K562 (cell line): ENCODE measurements at regions not wholly inside any gene's neighbourhood (a gene's known extent, or its start where the extent isn't known, plus 50 kb on each side); places are given as distances from the start of the nearest gene placed in this dataset.

Source experiments
- ASH1L ChIP-seq: fragments of 450-650 bp; IDR thresholded peaks from 2 replicates; pipeline ENCODE4 v1.6.1; 2018; ENCODE audit warnings: borderline replicate concordance, mild to moderate bottlenecking, low read depth; ENCODE audit not compliant: partially characterized antibody
- BDP1 ChIP-seq: IDR thresholded peaks from 3 replicates; pipeline ENCODE4 v1.6.1; 2011; ENCODE audit not compliant: insufficient read length, insufficient read depth
- E2F4 ChIP-seq: sonication (generic); formaldehyde crosslinking; IDR thresholded peaks from 2 replicates; pipeline ENCODE4 v1.8.0; 2022; ENCODE audit warnings: mild to moderate bottlenecking, low read depth, missing genetic modification reagents
- JUNB ChIP-seq: fragments of 450-650 bp; formaldehyde crosslinking; conservative IDR thresholded peaks from 2 replicates; pipeline ENCODE4 v1.4.0; 2020; ENCODE audit warnings: mild to moderate bottlenecking
- MBD2 ChIP-seq: sonication (generic); IDR thresholded peaks from 2 replicates; pipeline ENCODE4 v1.6.1; 2016; ENCODE audit warnings: low read depth, borderline replicate concordance
- RBM14 ChIP-seq: fragments of 200-400 bp; formaldehyde crosslinking; IDR thresholded peaks from 2 replicates; pipeline ENCODE4 v1.6.1; 2018; ENCODE audit warnings: low read depth, mild to moderate bottlenecking, low read length, moderate library complexity, borderline replicate concordance; ENCODE audit not compliant: insufficient read depth
- RHOXF2B ChIP-seq: fragments of 250-450 bp; sonication (Bioruptor Pico); conservative IDR thresholded peaks from 2 replicates; pipeline ENCODE4 v1.5.1; 2021
- SMC3 ChIP-seq: conservative IDR thresholded peaks from 2 replicates; pipeline ENCODE4 v1.6.1; 2011; ENCODE audit warnings: low read depth, low read length, improper control_type of control experiment; ENCODE audit not compliant: insufficient read depth
- THRAP3 ChIP-seq: fragments of 450-650 bp; IDR thresholded peaks from 2 replicates; pipeline ENCODE4 v1.6.1; 2016; ENCODE audit warnings: mild to moderate bottlenecking, inconsistent platforms, borderline replicate concordance
- TOE1 ChIP-seq, 2 experiments: fragments of 450-650 bp in 1 of 2; sonication (generic) in 1 of 2; formaldehyde crosslinking in 1 of 2; IDR thresholded peaks; 2 replicates each; pipeline versions ENCODE4 v1.7.1 to v1.8.0; 2016 to 2022; ENCODE audit warnings: borderline replicate concordance in 2 of 2, mild to moderate bottlenecking in 2 of 2, antibody characterized with exemption in 1 of 2, inconsistent platforms in 1 of 2, low read depth in 1 of 2, missing genetic modification reagents in 1 of 2, moderate library complexity in 1 of 2
- USF2 ChIP-seq: sonication (generic); formaldehyde crosslinking; IDR thresholded peaks from 2 replicates; pipeline ENCODE4 v1.5.0; 2020; ENCODE audit warnings: missing genetic modification reagents
- ZNF586 ChIP-seq: fragments of 450-650 bp; formaldehyde crosslinking; conservative IDR thresholded peaks from 2 replicates; pipeline ENCODE4 v1.4.0; 2020; ENCODE audit warnings: mild to moderate bottlenecking, moderate library complexity
- ZNF655 ChIP-seq: fragments of 250-450 bp; sonication (Bioruptor Pico); IDR thresholded peaks from 2 replicates; pipeline ENCODE4 v1.5.0; 2021

- TF ChIP-seq USF2 (CRISPR knock-in tag) (no peak), TOE1 (IDR thresholded peaks at IDR 0.05; ENCODE audit: borderline replicate concordance) (no peak; the same call in 1 of the 2 replicates), TOE1 (CRISPR knock-in tag; IDR thresholded peaks at IDR 0.05; ENCODE audit: borderline replicate concordance, low read depth) (no peak), RHOXF2B (CRISPR knock-in tag) (no peak), ZNF655 (CRISPR knock-in tag) (no peak), JUNB (no peak), ASH1L (no peak), ZNF586 (no peak), BDP1 (no peak), E2F4 (CRISPR knock-in tag) (no peak), SMC3 (0 out of 2 replicates have a peak, but pooled peaks have one; percentile 13), THRAP3 (no peak), MBD2 (peak; percentile 93), RBM14 (no peak)
These were observed 210.0 kb upstream of the GSE1 start (continued) for GRCh38 chr16:85402910-85403692.
